ENCODE measurements at regions not wholly inside any gene's neighbourhood (a gene's known extent, or its start where the extent isn't known, plus 50 kb on each side); places are given as distances from the start of the nearest gene placed in this dataset.

- in situ Hi-C loops (cut with HindIII; ENCODE audit: low sequenced_read_pairs) = no loop called here
These were observed 80.2 kb upstream of the SORBS2 start for GRCh38 chr4:185892165-185892564.

GRCh38 chr4:185893500-185893899 is 81.5 kb upstream of the SORBS2 start:
- in situ Hi-C loops (cut with HindIII; ENCODE audit: low sequenced_read_pairs) = no loop called here

GRCh38 chr4:185894481-185894880 is 82.5 kb upstream of the SORBS2 start:
- in situ Hi-C loops (cut with HindIII; ENCODE audit: low sequenced_read_pairs) = no loop called here

GRCh38 chr4:185895351-185895750 is 83.4 kb upstream of the SORBS2 start:
- in situ Hi-C loops (cut with HindIII; ENCODE audit: low sequenced_read_pairs) = no loop called here

- in situ Hi-C loops (cut with HindIII; ENCODE audit: low sequenced_read_pairs) = no loop called here
These were observed 83.9 kb upstream of the SORBS2 start for GRCh38 chr4:185895866-185896265.

- in situ Hi-C loops (cut with HindIII; ENCODE audit: low sequenced_read_pairs) = no loop called here
These were observed 85.0 kb upstream of the SORBS2 start for GRCh38 chr4:185896817-185897488.

- in situ Hi-C loops (cut with HindIII; ENCODE audit: low sequenced_read_pairs) = no loop called here
These were observed 86.4 kb upstream of the SORBS2 start for GRCh38 chr4:185898413-185898812.

- in situ Hi-C loops (cut with HindIII; ENCODE audit: low sequenced_read_pairs) = no loop called here
These were observed 87.8 kb upstream of the SORBS2 start for GRCh38 chr4:185899833-185900232.

GRCh38 chr4:185902654-185903053 is 90.7 kb upstream of the SORBS2 start:
- in situ Hi-C loops (cut with HindIII; ENCODE audit: low sequenced_read_pairs) = no loop called here

- in situ Hi-C loops (cut with HindIII; ENCODE audit: low sequenced_read_pairs) = no loop called here
These were observed 91.2 kb upstream of the SORBS2 start for GRCh38 chr4:185903205-185903604.

GRCh38 chr4:185904381-185904780 is 92.4 kb upstream of the SORBS2 start:
- in situ Hi-C loops (cut with HindIII; ENCODE audit: low sequenced_read_pairs) = no loop called here

- in situ Hi-C loops (cut with HindIII; ENCODE audit: low sequenced_read_pairs) = no loop called here
These were observed 98.0 kb upstream of the SORBS2 start for GRCh38 chr4:185909972-185910371.

GRCh38 chr4:185911556-185912064 is 99.6 kb upstream of the SORBS2 start:
- in situ Hi-C loops (cut with HindIII; ENCODE audit: low sequenced_read_pairs) = no loop called here

- in situ Hi-C loops (cut with HindIII; ENCODE audit: low sequenced_read_pairs) = no loop called here
These were observed 100.8 kb upstream of the SORBS2 start for GRCh38 chr4:185912779-185913178.

- in situ Hi-C loops (cut with HindIII; ENCODE audit: low sequenced_read_pairs) = no loop called here
These were observed 102.7 kb upstream of the SORBS2 start for GRCh38 chr4:185914583-185915199.

- in situ Hi-C loops (cut with HindIII; ENCODE audit: low sequenced_read_pairs) = no loop called here
These were observed 103.3 kb upstream of the SORBS2 start for GRCh38 chr4:185915271-185915670.

GRCh38 chr4:185915817-185916216 is 103.8 kb upstream of the SORBS2 start:
- in situ Hi-C loops (cut with HindIII; ENCODE audit: low sequenced_read_pairs) = no loop called here

- in situ Hi-C loops (cut with HindIII; ENCODE audit: low sequenced_read_pairs) = no loop called here
These were observed 104.2 kb upstream of the SORBS2 start for GRCh38 chr4:185916231-185916630.

GRCh38 chr4:185916683-185917082 is 104.7 kb upstream of the SORBS2 start:
- in situ Hi-C loops (cut with HindIII; ENCODE audit: low sequenced_read_pairs) = no loop called here

- in situ Hi-C loops (cut with HindIII; ENCODE audit: low sequenced_read_pairs) = no loop called here
These were observed 107.1 kb upstream of the SORBS2 start for GRCh38 chr4:185919107-185919506.

GRCh38 chr4:185920171-185920570 is 108.2 kb upstream of the SORBS2 start:
- in situ Hi-C loops (cut with HindIII; ENCODE audit: low sequenced_read_pairs) = loop anchor here (10.0 kb wide), 1 partner anchor 55 kb away; no protein-coding TSS in a partner anchor

GRCh38 chr4:185920691-185921260 is 108.8 kb upstream of the SORBS2 start:
- in situ Hi-C loops (cut with HindIII; ENCODE audit: low sequenced_read_pairs) = loop anchor here (10.0 kb wide), 1 partner anchor 56 kb away; no protein-coding TSS in a partner anchor
